GM06990 (cell line): ENCODE measurements at regions not wholly inside any gene's neighbourhood (a gene's known extent, or its start where the extent isn't known, plus 50 kb on each side); places are given as distances from the start of the nearest gene placed in this dataset.

ENCODE experiments used
- DNase-seq: peaks from one replicate; pipeline ENCODE4 v3.0.0-alpha.2; 2011; ENCODE audit not compliant: insufficient read length; ENCODE audit errors: extremely low read depth
- H3K27me3 ChIP-seq: replicated peaks from 2 replicates; pipeline ENCODE4 v1.6.0; 2011; ENCODE audit warnings: low read length; ENCODE audit not compliant: control insufficient read depth, insufficient read depth
- H3K36me3 ChIP-seq: 2 replicates; pipeline ENCODE4 v1.5.1; 2011; ENCODE audit warnings: low read length; ENCODE audit not compliant: control insufficient read depth, insufficient read depth
- H3K4me3 ChIP-seq: replicated peaks from 2 replicates; pipeline ENCODE4 v1.5.1; 2011; ENCODE audit warnings: low read depth, mild to moderate bottlenecking, control low read depth, low read length
- TF ChIP-seq, protein P1 (sequence below): IDR thresholded peaks from 2 replicates; pipeline ENCODE4 v1.5.1; 2011; ENCODE audit warnings: low read length, control low read depth, mild to moderate bottlenecking, inconsistent platforms; ENCODE audit not compliant: insufficient read depth, poor library complexity, severe bottlenecking

DNA sequence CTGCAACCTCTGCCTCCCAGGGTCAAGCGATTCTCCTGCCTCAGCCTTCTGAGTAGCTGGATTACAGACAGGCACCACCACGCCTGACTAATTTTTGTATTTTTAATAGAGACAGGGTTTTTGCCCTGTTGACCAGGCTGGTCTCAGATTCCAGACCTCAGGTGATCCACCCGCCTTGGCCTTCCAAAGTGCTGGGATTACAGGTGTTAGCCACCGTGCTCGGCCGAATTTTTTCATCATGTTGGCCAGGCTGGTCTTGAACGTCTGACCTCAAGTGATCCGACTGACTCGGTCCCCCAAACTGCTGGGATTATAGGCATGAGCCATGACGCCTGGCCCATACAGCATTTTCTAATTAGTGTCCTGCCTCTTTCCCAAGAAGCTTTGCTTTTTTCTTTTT lies 52.7 kb upstream of the ADORA2B start:
- Histone ChIP-seq H3K36me3 (no peaks in the 10 kb centered on the region), H3K4me3 (no peak overlapping the region), H3K27me3 (no peaks in the 10 kb centered on the region)
- no peak for DNase-seq
- TF ChIP-seq, protein P1, sequence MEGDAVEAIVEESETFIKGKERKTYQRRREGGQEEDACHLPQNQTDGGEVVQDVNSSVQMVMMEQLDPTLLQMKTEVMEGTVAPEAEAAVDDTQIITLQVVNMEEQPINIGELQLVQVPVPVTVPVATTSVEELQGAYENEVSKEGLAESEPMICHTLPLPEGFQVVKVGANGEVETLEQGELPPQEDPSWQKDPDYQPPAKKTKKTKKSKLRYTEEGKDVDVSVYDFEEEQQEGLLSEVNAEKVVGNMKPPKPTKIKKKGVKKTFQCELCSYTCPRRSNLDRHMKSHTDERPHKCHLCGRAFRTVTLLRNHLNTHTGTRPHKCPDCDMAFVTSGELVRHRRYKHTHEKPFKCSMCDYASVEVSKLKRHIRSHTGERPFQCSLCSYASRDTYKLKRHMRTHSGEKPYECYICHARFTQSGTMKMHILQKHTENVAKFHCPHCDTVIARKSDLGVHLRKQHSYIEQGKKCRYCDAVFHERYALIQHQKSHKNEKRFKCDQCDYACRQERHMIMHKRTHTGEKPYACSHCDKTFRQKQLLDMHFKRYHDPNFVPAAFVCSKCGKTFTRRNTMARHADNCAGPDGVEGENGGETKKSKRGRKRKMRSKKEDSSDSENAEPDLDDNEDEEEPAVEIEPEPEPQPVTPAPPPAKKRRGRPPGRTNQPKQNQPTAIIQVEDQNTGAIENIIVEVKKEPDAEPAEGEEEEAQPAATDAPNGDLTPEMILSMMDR = no peak

- TF ChIP-seq, protein P1 = no peak
- H3K4me3 ChIP-seq = no peak overlapping the region
- H3K36me3 ChIP-seq = no peaks in the 10 kb centered on the region
- no peak for DNase-seq
- no peaks in the 10 kb centered on the region for H3K27me3 ChIP-seq
Observed at GRCh38 chr17:15892731-15893657, 51.9 kb upstream of the ADORA2B start.

- TF ChIP-seq, protein P1 = no peak
- Histone ChIP-seq H3K36me3 (no peaks in the 10 kb centered on the region), H3K27me3 (no peaks in the 10 kb centered on the region), H3K4me3 (no peak overlapping the region)
- DNase-seq = no peak
Observed at GRCh38 chr17:15893658-15894024, 51.3 kb upstream of the ADORA2B start.

DNA sequence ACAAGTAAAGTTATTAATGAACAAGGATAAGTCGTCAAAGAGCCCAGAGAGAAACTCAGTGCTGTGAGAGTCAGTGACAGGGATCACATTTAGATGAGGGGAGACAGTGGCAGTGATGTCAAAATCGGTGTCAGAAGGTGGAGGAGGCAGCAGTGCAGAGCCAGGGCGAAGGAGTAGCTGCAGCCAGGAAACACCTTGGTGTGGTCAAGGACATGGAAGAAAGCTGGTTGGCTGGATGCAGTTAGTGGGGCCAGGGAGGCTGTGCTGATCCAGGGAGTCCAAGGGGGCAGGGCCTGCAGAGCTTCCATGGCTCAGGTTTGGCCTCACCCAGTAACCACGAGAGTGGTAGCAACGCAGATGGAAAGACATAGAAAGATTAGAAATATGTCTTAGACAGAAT lies 50.7 kb upstream of the ADORA2B start:
- H3K27me3 ChIP-seq = no peaks in the 10 kb centered on the region
- DNase-seq = no peak
- H3K36me3 ChIP-seq = no peaks in the 10 kb centered on the region
- TF ChIP-seq, protein P1 = no peak
- H3K4me3 ChIP-seq = no peak overlapping the region

DNA sequence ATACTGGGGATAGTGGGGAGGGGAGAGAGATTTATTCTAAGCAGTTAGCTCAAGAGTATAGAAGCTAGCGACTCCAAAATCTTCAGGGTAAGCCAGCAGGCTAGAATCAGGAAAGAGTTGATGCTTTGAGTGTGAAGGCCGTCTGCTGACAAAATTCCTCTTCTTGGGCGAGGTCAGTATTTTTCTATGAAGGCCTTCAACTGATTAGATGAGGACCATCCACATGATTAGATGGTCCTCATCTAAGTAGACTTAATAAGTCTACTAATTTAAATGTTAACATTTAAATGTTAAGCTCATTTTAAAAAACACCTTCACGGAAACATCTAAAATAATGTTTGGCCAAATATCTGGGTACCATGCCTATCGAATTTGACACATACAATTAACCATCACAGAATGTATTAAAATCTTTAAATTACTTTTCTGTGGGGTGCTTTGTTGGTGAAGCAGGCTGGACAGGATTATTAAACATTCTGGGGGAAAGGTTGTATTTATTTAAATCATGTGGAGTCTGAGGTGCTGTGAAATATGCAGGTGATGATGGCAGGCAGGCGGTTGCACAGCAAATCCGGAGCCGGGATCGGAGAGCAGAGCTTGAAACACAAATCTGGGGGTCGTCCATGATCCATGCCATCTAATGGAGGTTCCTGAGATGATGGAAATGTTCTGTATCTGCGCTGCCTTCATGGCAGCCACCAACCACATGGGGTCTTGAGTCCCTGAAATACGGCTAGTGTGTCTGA lies 49.8 kb upstream of the ADORA2B start:
- no peak overlapping the region for H3K4me3 ChIP-seq
- TF ChIP-seq, protein P1 = no peak
- no peaks in the 10 kb centered on the region for H3K27me3 ChIP-seq
- DNase-seq = no peak
- H3K36me3 ChIP-seq = no peaks in the 10 kb centered on the region
